Kidney epithelial cell (primary cell): ENCODE measurements at regions not wholly inside any gene's neighbourhood (a gene's known extent, or its start where the extent isn't known, plus 50 kb on each side); places are given as distances from the start of the nearest gene placed in this dataset.

Experiments used
- DNase-seq: peaks from one replicate; pipeline ENCODE4 v3.0.0-alpha.2; 2010; ENCODE audit warnings: low read depth
- H3K27me3 ChIP-seq: 2 replicates; pipeline ENCODE4 v1.6.0; 2011; ENCODE audit warnings: low read length; ENCODE audit not compliant: control insufficient read depth, insufficient read depth
- H3K36me3 ChIP-seq: 2 replicates; pipeline ENCODE4 v1.5.1; 2011; ENCODE audit warnings: low read length; ENCODE audit not compliant: control insufficient read depth, insufficient read depth
- H3K4me3 ChIP-seq: 2 replicates; pipeline ENCODE4 v1.5.1; 2011; ENCODE audit warnings: low read depth, mild to moderate bottlenecking, control low read depth, low read length
- CTCF ChIP-seq: IDR thresholded peaks from 2 replicates; pipeline ENCODE4 v1.5.1; 2011; ENCODE audit warnings: mild to moderate bottlenecking, moderate library complexity, low read length, control low read depth, inconsistent platforms; ENCODE audit not compliant: insufficient read depth, poor library complexity, severe bottlenecking

- no peak for TF ChIP-seq CTCF
- H3K27me3 ChIP-seq: no peaks in the 10 kb centered on the region
- H3K4me3 ChIP-seq: no peak overlapping the region
- no peak for DNase-seq
- no peaks in the 10 kb centered on the region for H3K36me3 ChIP-seq
Observed at GRCh38 chr12:97047361-97047760, 140.3 kb downstream of the NEDD1 start.

- no peak for TF ChIP-seq CTCF
- H3K4me3 ChIP-seq: no peak overlapping the region
- H3K27me3 ChIP-seq: no peaks in the 10 kb centered on the region
Observed at GRCh38 chr12:97048421-97049035, 141.5 kb downstream of the NEDD1 start.

GRCh38 chr12:97050509-97050908, 143.5 kb downstream of the NEDD1 start:
- no peak for TF ChIP-seq CTCF
- H3K36me3 ChIP-seq: no peaks in the 10 kb centered on the region
- no peak for DNase-seq
- no peaks in the 10 kb centered on the region for H3K27me3 ChIP-seq
- no peak overlapping the region for H3K4me3 ChIP-seq

More at GRCh38 chr12:97048421-97049035, 141.5 kb downstream of the NEDD1 start:
- no peaks in the 10 kb centered on the region for H3K36me3 ChIP-seq
- DNase-seq: no peak

- TF ChIP-seq CTCF: no peak
- no peak for DNase-seq
- Histone ChIP-seq H3K27me3 (no peaks in the 10 kb centered on the region), H3K36me3 (no peaks in the 10 kb centered on the region), H3K4me3 (no peak overlapping the region)
Observed at GRCh38 chr12:97051341-97051740, 144.3 kb downstream of the NEDD1 start.

- Histone ChIP-seq H3K4me3 (no peak overlapping the region), H3K27me3 (no peaks in the 10 kb centered on the region), H3K36me3 (no peaks in the 10 kb centered on the region)
- TF ChIP-seq CTCF: no peak
- DNase-seq: no peak
Observed at GRCh38 chr12:97061171-97061570, 154.1 kb downstream of the NEDD1 start.

- no peak for TF ChIP-seq CTCF
- Histone ChIP-seq H3K27me3 (no peaks in the 10 kb centered on the region), H3K36me3 (no peaks in the 10 kb centered on the region), H3K4me3 (no peak overlapping the region)
- DNase-seq: no peak
Observed at GRCh38 chr12:97063292-97063935, 156.4 kb downstream of the NEDD1 start.
